Mucosa of descending colon (tissue), 3 donors: ENCODE measurements at regions not wholly inside any gene's neighbourhood (a gene's known extent, or its start where the extent isn't known, plus 50 kb on each side); places are given as distances from the start of the nearest gene placed in this dataset.

ENCODE experiments used
- ATAC-seq: fragments of 200-7000 bp; cut with Tn5 transposase; one replicate; pipeline ENCODE4 v1.9.1; 2020; ENCODE audit warnings: mild to moderate bottlenecking, moderate library complexity
- DNase-seq, 3 donors: peaks; one replicate each; pipeline ENCODE4 v3.0.0-alpha.2; 2020
- H3K36me3 ChIP-seq: fragments of 200-600 bp; one replicate; pipeline ENCODE4 v1.8.0; 2021; ENCODE audit warnings: low read depth, mild to moderate bottlenecking
- H3K4me1 ChIP-seq: fragments of 200-600 bp; one replicate; pipeline ENCODE4 v1.8.0; 2021; ENCODE audit warnings: low read depth, mild to moderate bottlenecking
- H3K4me3 ChIP-seq: fragments of 200-600 bp; one replicate; pipeline ENCODE4 v1.8.0; 2021; ENCODE audit warnings: mild to moderate bottlenecking
- H3K9me3 ChIP-seq: fragments of 200-600 bp; one replicate; pipeline ENCODE4 v1.8.0; 2021; ENCODE audit warnings: mild to moderate bottlenecking
- intact Hi-C, 2 donors: fragments of 100-400 bp; cut with DNase I in 1 of 2; cut with micrococcal nuclease in 1 of 2; formaldehyde crosslinking; loops; one replicate each; pipeline versions ENCODE4 v1.11.0 to v1.11.1; 2022; cut with DNase I, micrococcal nuclease
- TF ChIP-seq, protein P1 (sequence below): fragments of 200-600 bp; IDR thresholded peaks from one replicate; pipeline ENCODE4 v1.8.0; 2022; ENCODE audit warnings: antibody characterized with exemption, mild to moderate bottlenecking
- donor health status: DM: no; HTN: no; CAD: no; lungs with moderate emphysema.
- donor health status: DM: no; HTN: no; CAD: no.
- donor health status: DM: no; HTN: yes; CAD: no.

GRCh38 chr21:14693997-14694396 is 147.9 kb upstream of the SAMSN1 start:
- DNase-seq, result no peak
- intact Hi-C loops, result no loop called here
- Histone ChIP-seq H3K4me3 (no peak overlapping the region), H3K4me1 (no peaks in the 10 kb centered on the region), H3K36me3 (no peaks in the 10 kb centered on the region), H3K9me3 (no peaks in the 10 kb centered on the region)
- ATAC-seq, result no peak
- TF ChIP-seq, protein P1, sequence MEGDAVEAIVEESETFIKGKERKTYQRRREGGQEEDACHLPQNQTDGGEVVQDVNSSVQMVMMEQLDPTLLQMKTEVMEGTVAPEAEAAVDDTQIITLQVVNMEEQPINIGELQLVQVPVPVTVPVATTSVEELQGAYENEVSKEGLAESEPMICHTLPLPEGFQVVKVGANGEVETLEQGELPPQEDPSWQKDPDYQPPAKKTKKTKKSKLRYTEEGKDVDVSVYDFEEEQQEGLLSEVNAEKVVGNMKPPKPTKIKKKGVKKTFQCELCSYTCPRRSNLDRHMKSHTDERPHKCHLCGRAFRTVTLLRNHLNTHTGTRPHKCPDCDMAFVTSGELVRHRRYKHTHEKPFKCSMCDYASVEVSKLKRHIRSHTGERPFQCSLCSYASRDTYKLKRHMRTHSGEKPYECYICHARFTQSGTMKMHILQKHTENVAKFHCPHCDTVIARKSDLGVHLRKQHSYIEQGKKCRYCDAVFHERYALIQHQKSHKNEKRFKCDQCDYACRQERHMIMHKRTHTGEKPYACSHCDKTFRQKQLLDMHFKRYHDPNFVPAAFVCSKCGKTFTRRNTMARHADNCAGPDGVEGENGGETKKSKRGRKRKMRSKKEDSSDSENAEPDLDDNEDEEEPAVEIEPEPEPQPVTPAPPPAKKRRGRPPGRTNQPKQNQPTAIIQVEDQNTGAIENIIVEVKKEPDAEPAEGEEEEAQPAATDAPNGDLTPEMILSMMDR, result no peak

DNA sequence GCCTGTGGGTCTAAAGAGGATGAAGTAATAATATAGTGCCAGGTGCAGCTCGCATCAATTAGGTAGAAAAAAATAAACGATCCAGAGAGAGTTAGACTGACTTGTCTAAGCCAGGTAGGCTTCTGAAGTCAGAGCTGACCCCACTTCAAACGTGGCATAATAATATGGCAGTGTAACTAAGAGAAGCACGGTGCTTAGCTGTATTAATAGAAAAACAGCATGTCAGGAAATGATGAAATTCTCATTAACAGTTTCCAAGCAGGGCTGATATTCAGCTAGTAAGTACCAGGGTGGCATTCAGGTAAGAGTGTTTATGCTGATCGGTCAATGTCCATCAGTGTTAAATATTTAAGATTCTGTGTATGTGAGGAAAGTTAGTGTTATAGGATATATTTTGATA is 145.8 kb upstream of the SAMSN1 start:
- ATAC-seq (no peak), DNase-seq (no peak)
- H3K36me3 ChIP-seq, result no peaks in the 10 kb centered on the region
- H3K4me1 ChIP-seq, result no peaks in the 10 kb centered on the region
- intact Hi-C loops, result no loop called here
- TF ChIP-seq, protein P1, result no peak
- no peaks in the 10 kb centered on the region for H3K9me3 ChIP-seq
- H3K4me3 ChIP-seq, result no peak overlapping the region

DNA sequence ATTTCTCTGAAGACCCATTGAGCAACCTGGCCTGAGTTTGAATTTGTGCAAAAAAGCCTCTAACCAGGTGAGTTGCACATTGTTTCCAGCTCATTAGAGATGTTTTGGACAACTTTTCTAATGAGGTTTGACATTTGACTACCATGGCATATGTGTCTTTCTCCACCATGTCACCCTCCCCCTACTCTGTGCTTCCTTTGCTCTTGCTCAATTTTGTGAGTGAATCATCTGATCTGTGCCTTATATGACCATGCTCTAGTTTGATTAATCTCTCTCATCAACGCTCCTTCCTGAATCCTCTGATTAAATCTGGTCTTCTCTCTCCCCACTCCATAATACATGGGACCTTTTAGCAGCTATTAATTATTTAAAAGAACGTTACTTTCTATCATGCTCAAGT is 144.8 kb upstream of the SAMSN1 start:
- H3K4me1 ChIP-seq, result no peaks in the 10 kb centered on the region
- TF ChIP-seq, protein P1, result no peak
- ATAC-seq, result no peak
- DNase-seq, result no peak
- no peak overlapping the region for H3K4me3 ChIP-seq
- no peaks in the 10 kb centered on the region for H3K9me3 ChIP-seq
- no peaks in the 10 kb centered on the region for H3K36me3 ChIP-seq
- intact Hi-C loops, result no loop called here

- ATAC-seq, result no peak
- TF ChIP-seq, protein P1, result no peak
- Histone ChIP-seq H3K4me3 (no peak overlapping the region), H3K4me1 (no peaks in the 10 kb centered on the region), H3K9me3 (no peaks in the 10 kb centered on the region), H3K36me3 (no peaks in the 10 kb centered on the region)
- no peak for DNase-seq
- intact Hi-C loops, result no loop called here
These were observed 142.8 kb upstream of the SAMSN1 start for GRCh38 chr21:14688936-14689335.

DNA sequence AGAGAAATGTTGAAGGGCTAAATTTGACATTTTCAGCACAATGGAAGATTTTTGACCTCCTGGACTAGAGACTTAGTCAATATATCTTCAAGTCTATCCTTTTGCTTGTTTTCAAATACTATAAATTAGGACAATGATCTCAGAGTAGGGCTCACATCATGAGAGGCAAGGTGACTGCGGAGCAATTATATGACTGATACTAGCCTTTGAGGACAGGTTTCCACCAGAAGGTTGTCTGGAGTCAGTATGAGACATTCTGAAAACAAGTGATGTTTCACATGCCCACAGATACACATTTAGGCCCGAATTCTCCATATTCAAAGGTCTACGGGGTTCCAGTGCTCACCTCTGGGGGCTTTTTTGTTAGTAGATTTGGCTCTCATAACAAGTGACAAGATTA is 142.3 kb upstream of the SAMSN1 start:
- TF ChIP-seq, protein P1, result no peak
- intact Hi-C loops, result no loop called here

DNA sequence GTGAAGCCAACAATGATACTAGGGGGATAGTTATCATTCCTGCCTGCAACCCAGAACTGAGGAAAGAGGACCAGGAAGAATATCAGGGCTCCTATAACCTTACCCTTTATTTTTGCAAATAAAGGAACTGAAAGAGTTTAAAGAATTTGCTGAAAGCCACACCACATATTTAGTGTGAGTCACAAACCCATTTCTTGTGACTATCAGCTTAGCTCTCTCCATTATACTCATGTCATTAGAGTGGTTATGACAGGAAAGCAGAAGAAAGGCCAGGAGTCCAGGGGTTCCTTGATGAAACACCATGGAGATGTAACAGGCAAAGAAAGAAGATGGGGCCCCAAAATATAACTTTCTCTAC is 141.1 kb upstream of the SAMSN1 start:
- H3K9me3 ChIP-seq, result no peaks in the 10 kb centered on the region
- intact Hi-C loops, result no loop called here
- no peaks in the 10 kb centered on the region for H3K4me1 ChIP-seq
- DNase-seq, result no peak
- no peak overlapping the region for H3K4me3 ChIP-seq
- TF ChIP-seq, protein P1, result no peak
- ATAC-seq, result peak; percentile 60
- no peaks in the 10 kb centered on the region for H3K36me3 ChIP-seq

More for the DNA sequence above, 142.3 kb upstream of the SAMSN1 start:
- no peak overlapping the region for H3K4me3 ChIP-seq
- ATAC-seq (no peak), DNase-seq (no peak)
- H3K36me3 ChIP-seq, result no peaks in the 10 kb centered on the region
- no peaks in the 10 kb centered on the region for H3K9me3 ChIP-seq
- no peaks in the 10 kb centered on the region for H3K4me1 ChIP-seq
